Loucy (cell line): ENCODE measurements at regions not wholly inside any gene's neighbourhood (a gene's known extent, or its start where the extent isn't known, plus 50 kb on each side); places are given as distances from the start of the nearest gene placed in this dataset.
A peak's percentile ranks its signal among the peaks of the same experiment; 100 is the strongest.

Source experiments
- H2AFZ ChIP-seq: fragments of 200-600 bp; sonication (generic); 2 replicates; pipeline ENCODE4 v1.6.0; 2016; ENCODE audit warnings: antibody characterized with exemption, mild to moderate bottlenecking, low read length, moderate library complexity
- H3F3A ChIP-seq: fragments of 200-600 bp; 2 replicates; pipeline ENCODE4 v1.6.0; 2016; ENCODE audit warnings: antibody characterized with exemption, low read depth, mild to moderate bottlenecking
- H3K27me3 ChIP-seq: fragments of 200-600 bp; sonication (generic); 2 replicates; pipeline ENCODE4 v1.6.1; 2014; ENCODE audit warnings: low read length, mild to moderate bottlenecking; ENCODE audit not compliant: insufficient read depth, poor library complexity, severe bottlenecking
- H3K36me3 ChIP-seq: fragments of 200-600 bp; sonication (generic); 2 replicates; pipeline ENCODE4 v1.6.1; 2016; ENCODE audit warnings: low read length; ENCODE audit not compliant: insufficient read depth
- H3K4me1 ChIP-seq: fragments of 200-600 bp; sonication (generic); 2 replicates; pipeline ENCODE4 v1.5.1; 2014; ENCODE audit warnings: low read length, mild to moderate bottlenecking; ENCODE audit not compliant: insufficient read depth, poor library complexity, severe bottlenecking
- H3K4me2 ChIP-seq: fragments of 200-600 bp; sonication (generic); 2 replicates; pipeline ENCODE4 v1.6.0; 2014; ENCODE audit warnings: antibody characterized with exemption, low read length, low read depth, mild to moderate bottlenecking; ENCODE audit not compliant: poor library complexity, severe bottlenecking
- H3K4me3 ChIP-seq: fragments of 200-600 bp; sonication (generic); 2 replicates; pipeline ENCODE4 v1.5.1; 2014; ENCODE audit warnings: low read length, mild to moderate bottlenecking, mixed read lengths; ENCODE audit not compliant: poor library complexity, severe bottlenecking
- H3K79me2 ChIP-seq: fragments of 200-600 bp; sonication (generic); 2 replicates; pipeline ENCODE4 v1.6.1; 2014; ENCODE audit warnings: low read length; ENCODE audit not compliant: insufficient read depth
- H3K9ac ChIP-seq: fragments of 200-600 bp; sonication (generic); 2 replicates; pipeline ENCODE4 v1.6.0; 2014; ENCODE audit warnings: mild to moderate bottlenecking, low read depth, low read length, moderate library complexity; ENCODE audit not compliant: poor library complexity, severe bottlenecking
- H3K9me2 ChIP-seq: fragments of 200-600 bp; sonication (generic); replicated peaks from 2 replicates; pipeline ENCODE4 v1.6.1; 2016; ENCODE audit warnings: low read depth, low read length, mixed read lengths
- H3K9me3 ChIP-seq: fragments of 200-600 bp; sonication (generic); 2 replicates; pipeline ENCODE4 v1.6.1; 2014; ENCODE audit warnings: mild to moderate bottlenecking, antibody characterized with exemption, low read length, low read depth; ENCODE audit not compliant: insufficient read depth
- H4K20me1 ChIP-seq: fragments of 200-600 bp; sonication (generic); 2 replicates; pipeline ENCODE4 v1.6.0; 2014; ENCODE audit warnings: antibody characterized with exemption, low read length, mild to moderate bottlenecking; ENCODE audit not compliant: insufficient read depth, poor library complexity, severe bottlenecking
- CTCF ChIP-seq: fragments of 200-600 bp; sonication (generic); conservative IDR thresholded peaks from 2 replicates; pipeline ENCODE4 v1.5.1; 2014; ENCODE audit warnings: mild to moderate bottlenecking, antibody characterized with exemption, low read length
- EZH2phosphoT487 ChIP-seq: fragments of 200-600 bp; IDR thresholded peaks from 2 replicates; pipeline ENCODE4 v1.6.1; 2018; ENCODE audit warnings: antibody characterized with exemption, mild to moderate bottlenecking, moderate library complexity, borderline replicate concordance

- H4K20me1 ChIP-seq = no peaks in the 10 kb centered on the region
- H3K4me2 ChIP-seq = no peak overlapping the region
- H3K9me3 ChIP-seq = peaks cover 13% of the 10 kb centered on the region; the same call in 1 of the 2 replicates
- no peaks in the 10 kb centered on the region for H3K27me3 ChIP-seq
- no peak overlapping the region for H2AFZ ChIP-seq
- no peak overlapping the region for H3K9ac ChIP-seq
- H3K4me1 ChIP-seq = peaks cover 74% of the 10 kb centered on the region
- no peaks in the 10 kb centered on the region for H3F3A ChIP-seq
- TF ChIP-seq CTCF = no peak
- TF ChIP-seq EZH2phosphoT487 = no peak
- no peak overlapping the region for H3K4me3 ChIP-seq
- no peaks in the 10 kb centered on the region for H3K36me3 ChIP-seq
- H3K79me2 ChIP-seq = no peaks in the 10 kb centered on the region
- no peaks in the 10 kb centered on the region for H3K9me2 ChIP-seq
Observed at GRCh38 chr1:60956520-60956919, 125.8 kb upstream of the NFIA start.

- Histone ChIP-seq H3K79me2 (peaks cover 5% of the 10 kb centered on the region; the same call in 1 of the 2 replicates), H3K9ac (peak overlapping the region; percentile 0), H3K27me3 (no peaks in the 10 kb centered on the region), H3K4me1 (peaks cover 71% of the 10 kb centered on the region), H4K20me1 (no peaks in the 10 kb centered on the region), H3K4me3 (no peak overlapping the region), H3K9me3 (peaks cover 13% of the 10 kb centered on the region; the same call in 1 of the 2 replicates), H2AFZ (no peak overlapping the region), H3K4me2 (no peak overlapping the region), H3K36me3 (no peaks in the 10 kb centered on the region), H3F3A (no peaks in the 10 kb centered on the region), H3K9me2 (no peaks in the 10 kb centered on the region)
- TF ChIP-seq CTCF (no peak), EZH2phosphoT487 (no peak)
Observed at GRCh38 chr1:60952612-60953111, 129.7 kb upstream of the NFIA start.

GRCh38 chr1:60950224-60951063 is 131.9 kb upstream of the NFIA start:
- TF ChIP-seq CTCF (no peak), EZH2phosphoT487 (no peak)
- no peaks in the 10 kb centered on the region for H3K9me2 ChIP-seq
- H3K36me3 ChIP-seq = no peaks in the 10 kb centered on the region
- H2AFZ ChIP-seq = no peak overlapping the region
- peak overlapping the region; percentile 66 for H3K4me3 ChIP-seq
- peak overlapping the region; percentile 75 for H3K4me2 ChIP-seq
- H3K79me2 ChIP-seq = peaks cover 15% of the 10 kb centered on the region; the same call in 1 of the 2 replicates
- no peaks in the 10 kb centered on the region for H3F3A ChIP-seq
- peaks cover 10% of the 10 kb centered on the region; the same call in 1 of the 2 replicates for H3K9me3 ChIP-seq
- peak overlapping the region; percentile 64 for H3K9ac ChIP-seq
- no peaks in the 10 kb centered on the region for H4K20me1 ChIP-seq
- no peaks in the 10 kb centered on the region for H3K27me3 ChIP-seq
- H3K4me1 ChIP-seq = peaks cover 77% of the 10 kb centered on the region
